HCT116 (cell line): ENCODE measurements at regions not wholly inside any gene's neighbourhood (a gene's known extent, or its start where the extent isn't known, plus 50 kb on each side); places are given as distances from the start of the nearest gene placed in this dataset.

Experiments
- ATAC-seq: fragments of 200-7000 bp; cut with Tn5 transposase; 2 replicates; pipeline ENCODE4 v1.9.1; 2020; ENCODE audit warnings: mild to moderate bottlenecking, moderate library complexity
- BruUV-seq: library from RNA; stranded (reverse); fragments of 400-500 nt; replicated peaks from 2 replicates; lab custom pipeline; 2021; lab: Mats Ljungman, UMichigan
- CTCF ChIA-PET: fragments of 300-600 bp; sonication (Branson Sonifier 250); formaldehyde crosslinking; loops from one replicate; lab custom pipeline; 2021; ENCODE audit warnings: antibody characterized with exemption; lab: Charles Lee
- POLR2A ChIA-PET: fragments of 300-600, 350-600 bp; sonication (Branson Sonifier 250); formaldehyde crosslinking; loops from one replicate; lab custom pipeline; 2021; ENCODE audit warnings: antibody characterized with exemption; lab: Charles Lee
- RAD21 ChIA-PET, 2 experiments: fragments of 300-600 bp; sonication (Branson Sonifier 250); formaldehyde crosslinking; loops; one replicate each; lab custom pipeline; 2023; ENCODE audit warnings: low total read pairs in 2 of 2; ENCODE audit not compliant: uncharacterized antibody in 2 of 2, unreplicated experiment in 2 of 2, low non-redundant PET in 1 of 2; lab: Charles Lee
- DNase-seq: peaks from one replicate; pipeline ENCODE4 v3.0.0-alpha.2; 2010; ENCODE audit warnings: low read depth, low spot score
- H2AFZ ChIP-seq: fragments of 200-600 bp; shearing (Covaris generic), sonication (generic); 2 replicates; pipeline ENCODE4 v1.6.1; 2017; ENCODE audit warnings: low read depth, mixed run types, mixed read lengths, antibody characterized with exemption, low read length; ENCODE audit not compliant: poor library complexity, severe bottlenecking
- H3K27ac ChIP-seq: 2 replicates; pipeline ENCODE4 v1.5.1; 2012; ENCODE audit warnings: low read depth, low read length
- H3K27me3 ChIP-seq: fragments of 200-600 bp; sonication (generic); 2 replicates; pipeline ENCODE4 v1.6.1; 2016; ENCODE audit warnings: mixed run types, low read length, mixed read lengths; ENCODE audit not compliant: insufficient read depth
- H3K36me3 ChIP-seq, 2 experiments: fragments of 200-500 bp in 1 of 2; fragments of 200-600 bp in 1 of 2; sonication (Bioruptor generic) in 1 of 2; sonication (generic) in 1 of 2; 2 replicates each; pipeline versions ENCODE4 v1.5.1 to v1.6.1; 2014 to 2016; ENCODE audit warnings: low read length in 2 of 2, inconsistent platforms in 1 of 2, mixed read lengths in 1 of 2, mixed run types in 1 of 2; ENCODE audit not compliant: insufficient read depth in 2 of 2, control insufficient read depth in 1 of 2
- H3K4me1 ChIP-seq, 2 experiments: fragments of 200-600 bp in 1 of 2; sonication (generic) in 1 of 2; 2 replicates each; pipeline versions ENCODE4 v1.5.1 to v1.6.1; 2012 to 2017; ENCODE audit warnings: low read length in 2 of 2, inconsistent platforms in 1 of 2, mild to moderate bottlenecking in 1 of 2, mixed read lengths in 1 of 2, mixed run types in 1 of 2, moderate library complexity in 1 of 2; ENCODE audit not compliant: insufficient read depth in 2 of 2, control insufficient read depth in 1 of 2
- H3K4me2 ChIP-seq: fragments of 200-600 bp; sonication (generic); 2 replicates; pipeline ENCODE4 v1.6.1; 2017; ENCODE audit warnings: mixed run types, low read length, mixed read lengths
- H3K4me3 ChIP-seq, 2 experiments: fragments of 200-600 bp in 1 of 2; sonication (generic) in 1 of 2; replicated peaks in 1 of 2; 2 replicates each; pipeline ENCODE4 v1.5.1; 2011 to 2016; ENCODE audit warnings: low read length in 2 of 2, control low read depth in 1 of 2, low read depth in 1 of 2, mild to moderate bottlenecking in 1 of 2, mixed read lengths in 1 of 2, mixed run types in 1 of 2
- H3K79me2 ChIP-seq: fragments of 200-600 bp; sonication (generic); 2 replicates; pipeline ENCODE4 v1.6.1; 2017; ENCODE audit warnings: mild to moderate bottlenecking, mixed run types, low read length, moderate library complexity, mixed read lengths; ENCODE audit not compliant: insufficient read depth
- H3K9ac ChIP-seq: fragments of 200-600 bp; sonication (generic); 2 replicates; pipeline ENCODE4 v1.6.1; 2016; ENCODE audit warnings: low read length, mixed read lengths
- H3K9me2 ChIP-seq: fragments of 200-600 bp; sonication (generic), shearing (Covaris generic); 2 replicates; pipeline ENCODE4 v1.6.1; 2017; ENCODE audit warnings: mixed run types, mild to moderate bottlenecking, moderate library complexity; ENCODE audit not compliant: insufficient read depth
- H3K9me3 ChIP-seq, 2 experiments: fragments of 200-500 bp in 1 of 2; fragments of 200-600 bp in 1 of 2; sonication (Bioruptor generic) in 1 of 2; sonication (generic) in 1 of 2; 2 replicates each; pipeline ENCODE4 v1.6.1; 2014 to 2017; ENCODE audit warnings: low read length in 2 of 2, mixed read lengths in 2 of 2, inconsistent platforms in 1 of 2, low read depth in 1 of 2, mild to moderate bottlenecking in 1 of 2, mixed run types in 1 of 2, moderate library complexity in 1 of 2; ENCODE audit not compliant: control insufficient read depth in 1 of 2, insufficient read depth in 1 of 2
- H4K20me1 ChIP-seq: fragments of 200-600 bp; sonication (generic), shearing (Covaris generic); 2 replicates; pipeline ENCODE4 v1.6.1; 2017; ENCODE audit warnings: mixed run types, mild to moderate bottlenecking, moderate library complexity; ENCODE audit not compliant: insufficient read depth
- EGR1 ChIP-seq: IDR thresholded peaks from 2 replicates; pipeline ENCODE4 v1.6.1; 2012; ENCODE audit warnings: low read depth
- ELF1 ChIP-seq: IDR thresholded peaks from 2 replicates; pipeline ENCODE4 v1.6.1; 2012; ENCODE audit warnings: low read depth, borderline replicate concordance
- EZH2 ChIP-seq: fragments of 200-600 bp; sonication (generic); IDR thresholded peaks from 2 replicates; pipeline ENCODE4 v1.6.1; 2017; ENCODE audit warnings: antibody characterized with exemption, mixed run types
- REST ChIP-seq: IDR thresholded peaks from 2 replicates; pipeline ENCODE4 v1.6.1; 2012; ENCODE audit warnings: low read depth
- SIN3A ChIP-seq: IDR thresholded peaks from 2 replicates; pipeline ENCODE4 v1.6.1; 2012; ENCODE audit warnings: low read depth
- SP1 ChIP-seq: IDR thresholded peaks from 2 replicates; pipeline ENCODE4 v1.6.1; 2012; ENCODE audit warnings: low read depth
- intact Hi-C: fragments of 100-400 bp; cut with micrococcal nuclease; formaldehyde crosslinking; loops from 2 replicates; pipeline ENCODE4 v1.10.0; 2022
- TF ChIP-seq, protein P1 (sequence below), 3 experiments: fragments of 200-600 bp in 1 of 3; sonication (generic) in 1 of 3; IDR thresholded peaks in 2 of 3; conservative IDR thresholded peaks in 1 of 3; 2 replicates each; pipeline ENCODE4 v1.5.1; 2012 to 2017; ENCODE audit warnings: low read depth in 2 of 3, low read length in 2 of 3, antibody characterized with exemption in 1 of 3, borderline replicate concordance in 1 of 3, control low read depth in 1 of 3, mild to moderate bottlenecking in 1 of 3, mixed read lengths in 1 of 3, mixed run types in 1 of 3, moderate library complexity in 1 of 3; ENCODE audit not compliant: insufficient read depth in 1 of 3
- TF ChIP-seq, protein P2 (sequence below): IDR thresholded peaks from 2 replicates; pipeline ENCODE4 v1.6.1; 2011; ENCODE audit warnings: mild to moderate bottlenecking, low read length, moderate library complexity; ENCODE audit not compliant: insufficient replicate concordance; ENCODE audit errors: extremely low read depth

GRCh38 chr10:29372920-29373319 is 84.0 kb downstream of the LYZL1 start:
- Histone ChIP-seq H3K9ac (no peak overlapping the region), H3K9me3 (no peaks in the 10 kb centered on the region), H3K27me3 (peaks cover 29% of the 10 kb centered on the region), H2AFZ (no peak overlapping the region), H3K4me2 (no peak overlapping the region), H3K27ac (no peak overlapping the region), H3K4me1 (no peaks in the 10 kb centered on the region), H3K79me2 (no peaks in the 10 kb centered on the region), H3K9me2 (no peaks in the 10 kb centered on the region), H3K36me3 (no peaks in the 10 kb centered on the region), H4K20me1 (no peaks in the 10 kb centered on the region), H3K4me3 (no peak overlapping the region)
- CTCF ChIA-PET = no interaction called here
- DNase-seq (no peak), ATAC-seq (no peak)
- RAD21 ChIA-PET = no interaction called here
- POLR2A ChIA-PET = no interaction called here
- BruUV-seq = no TSS peak
- intact Hi-C loops = no loop called here
- TF ChIP-seq, protein P1, sequence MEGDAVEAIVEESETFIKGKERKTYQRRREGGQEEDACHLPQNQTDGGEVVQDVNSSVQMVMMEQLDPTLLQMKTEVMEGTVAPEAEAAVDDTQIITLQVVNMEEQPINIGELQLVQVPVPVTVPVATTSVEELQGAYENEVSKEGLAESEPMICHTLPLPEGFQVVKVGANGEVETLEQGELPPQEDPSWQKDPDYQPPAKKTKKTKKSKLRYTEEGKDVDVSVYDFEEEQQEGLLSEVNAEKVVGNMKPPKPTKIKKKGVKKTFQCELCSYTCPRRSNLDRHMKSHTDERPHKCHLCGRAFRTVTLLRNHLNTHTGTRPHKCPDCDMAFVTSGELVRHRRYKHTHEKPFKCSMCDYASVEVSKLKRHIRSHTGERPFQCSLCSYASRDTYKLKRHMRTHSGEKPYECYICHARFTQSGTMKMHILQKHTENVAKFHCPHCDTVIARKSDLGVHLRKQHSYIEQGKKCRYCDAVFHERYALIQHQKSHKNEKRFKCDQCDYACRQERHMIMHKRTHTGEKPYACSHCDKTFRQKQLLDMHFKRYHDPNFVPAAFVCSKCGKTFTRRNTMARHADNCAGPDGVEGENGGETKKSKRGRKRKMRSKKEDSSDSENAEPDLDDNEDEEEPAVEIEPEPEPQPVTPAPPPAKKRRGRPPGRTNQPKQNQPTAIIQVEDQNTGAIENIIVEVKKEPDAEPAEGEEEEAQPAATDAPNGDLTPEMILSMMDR (IDR thresholded peaks at IDR 0.05 in 2 of 3, conservative IDR thresholded peaks at IDR 0.05 in 1 of 3; ENCODE audit: borderline replicate concordance in 1 of 3, insufficient read depth in 1 of 3, low read depth in 2 of 3, low read length in 2 of 3) = no peak
- TF ChIP-seq ELF1 (no peak), SIN3A (no peak), EGR1 (no peak), REST (no peak), EZH2 (no peak), SP1 (no peak)
- TF ChIP-seq, protein P2, sequence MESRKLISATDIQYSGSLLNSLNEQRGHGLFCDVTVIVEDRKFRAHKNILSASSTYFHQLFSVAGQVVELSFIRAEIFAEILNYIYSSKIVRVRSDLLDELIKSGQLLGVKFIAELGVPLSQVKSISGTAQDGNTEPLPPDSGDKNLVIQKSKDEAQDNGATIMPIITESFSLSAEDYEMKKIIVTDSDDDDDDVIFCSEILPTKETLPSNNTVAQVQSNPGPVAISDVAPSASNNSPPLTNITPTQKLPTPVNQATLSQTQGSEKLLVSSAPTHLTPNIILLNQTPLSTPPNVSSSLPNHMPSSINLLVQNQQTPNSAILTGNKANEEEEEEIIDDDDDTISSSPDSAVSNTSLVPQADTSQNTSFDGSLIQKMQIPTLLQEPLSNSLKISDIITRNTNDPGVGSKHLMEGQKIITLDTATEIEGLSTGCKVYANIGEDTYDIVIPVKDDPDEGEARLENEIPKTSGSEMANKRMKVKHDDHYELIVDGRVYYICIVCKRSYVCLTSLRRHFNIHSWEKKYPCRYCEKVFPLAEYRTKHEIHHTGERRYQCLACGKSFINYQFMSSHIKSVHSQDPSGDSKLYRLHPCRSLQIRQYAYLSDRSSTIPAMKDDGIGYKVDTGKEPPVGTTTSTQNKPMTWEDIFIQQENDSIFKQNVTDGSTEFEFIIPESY = no peak
- TF ChIP-seq, all 23 proteins: peak for 0
